Stimulated activated CD8-positive, alpha-beta memory T cell treated with anti-CD3 and anti-CD28 coated beads, Interleukin-12 subunit alpha, Interleukin-12 subunit beta, amount 100 ng/mL, for 1 hour (primary cell): ENCODE measurements at regions not wholly inside any gene's neighbourhood (a gene's known extent, or its start where the extent isn't known, plus 50 kb on each side); places are given as distances from the start of the nearest gene placed in this dataset.
"Not testable (repeated sequence)": the region's sequence is repeated elsewhere in the genome, so short reads cannot be mapped to it uniquely, and the experiment has no call there.

ENCODE experiments used
- DNase-seq: peaks from one replicate; pipeline ENCODE4 v3.0.0-alpha.2; 2020; ENCODE audit warnings: low read depth

GRCh38 chr12:25382311-25383106 is 131.8 kb upstream of the KRAS start:
- no peak for DNase-seq

- no peak for DNase-seq
Observed at GRCh38 chr12:25377469-25378177, 126.9 kb upstream of the KRAS start.

- DNase-seq, result no peak
Observed at GRCh38 chr12:25376985-25377384, 126.3 kb upstream of the KRAS start.

- no peak for DNase-seq
Observed at GRCh38 chr12:25376407-25376806, 125.7 kb upstream of the KRAS start.

GRCh38 chr12:25372969-25373817 is 122.5 kb upstream of the KRAS start:
- DNase-seq, result no peak

- no peak for DNase-seq
Observed at GRCh38 chr12:25372002-25372401, 121.3 kb upstream of the KRAS start.

- no peak for DNase-seq
Observed at GRCh38 chr12:25368557-25368956, 117.8 kb upstream of the KRAS start.

- no peak for DNase-seq
Observed at GRCh38 chr12:25366122-25366521, 115.4 kb upstream of the KRAS start.

GRCh38 chr12:25365340-25365730 is 114.6 kb upstream of the KRAS start:
- DNase-seq, result no peak

- DNase-seq, result no peak
Observed at GRCh38 chr12:25364529-25365339, 114.0 kb upstream of the KRAS start.

- no peak for DNase-seq
Observed at GRCh38 chr12:25362646-25363045, 111.9 kb upstream of the KRAS start.

- no peak for DNase-seq
Observed at GRCh38 chr12:25361511-25361910, 110.8 kb upstream of the KRAS start.

- no peak for DNase-seq
Observed at GRCh38 chr12:25357595-25357994, 106.9 kb upstream of the KRAS start.

- not testable (repeated sequence) for DNase-seq
Observed at GRCh38 chr12:25352942-25353341, 102.2 kb upstream of the KRAS start.

GRCh38 chr12:25352083-25352918 is 101.6 kb upstream of the KRAS start:
- no peak for DNase-seq

GRCh38 chr12:25348593-25348895 is 97.8 kb upstream of the KRAS start:
- DNase-seq, result no peak

- DNase-seq, result no peak
Observed at GRCh38 chr12:25347716-25348592, 97.2 kb upstream of the KRAS start.

GRCh38 chr12:25341877-25342276 is 91.1 kb upstream of the KRAS start:
- DNase-seq, result not testable (repeated sequence)

- no peak for DNase-seq
Observed at GRCh38 chr12:25337916-25338315, 87.2 kb upstream of the KRAS start.

GRCh38 chr12:25332143-25332542 is 81.4 kb upstream of the KRAS start:
- no peak for DNase-seq
